SU-DHL-6 (cell line): ENCODE measurements at regions not wholly inside any gene's neighbourhood (a gene's known extent, or its start where the extent isn't known, plus 50 kb on each side); places are given as distances from the start of the nearest gene placed in this dataset.

Experiments
- CTCF ChIP-seq: fragments of 200-600 bp; sonication (generic); IDR thresholded peaks from one replicate; pipeline ENCODE4 v1.5.1; 2017; ENCODE audit warnings: antibody characterized with exemption, mild to moderate bottlenecking, low read length, moderate library complexity; ENCODE audit not compliant: insufficient read depth, poor library complexity, severe bottlenecking
- EZH2phosphoT487 ChIP-seq: fragments of 200-600 bp; sonication (generic), shearing (Covaris generic); conservative IDR thresholded peaks from 2 replicates; pipeline ENCODE4 v1.6.1; 2018; ENCODE audit warnings: mild to moderate bottlenecking, antibody characterized with exemption, low read length, moderate library complexity, mixed read lengths

GRCh38 chr11:72507050-72507449, 72.7 kb upstream of the CLPB start:
- TF ChIP-seq CTCF (no peak), EZH2phosphoT487 (no peak)
